H9 (cell line): ENCODE measurements at regions not wholly inside any gene's neighbourhood (a gene's known extent, or its start where the extent isn't known, plus 50 kb on each side); places are given as distances from the start of the nearest gene placed in this dataset.

Experiments used
- DNase-seq: peaks from one replicate; pipeline ENCODE4 v3.0.0-alpha.2; 2017
- H2AFZ ChIP-seq: one replicate; pipeline ENCODE4 v1.6.1; 2013; ENCODE audit warnings: mild to moderate bottlenecking, low read length, control low read depth, moderate library complexity
- H2AK5ac ChIP-seq: 2 replicates; pipeline ENCODE4 v1.6.1; 2013; ENCODE audit warnings: low read length, control low read depth, mixed read lengths; ENCODE audit not compliant: insufficient read length
- H2BK120ac ChIP-seq: one replicate; pipeline ENCODE4 v1.6.1; 2013; ENCODE audit warnings: low read depth, mild to moderate bottlenecking, low read length, control low read depth, inconsistent platforms; ENCODE audit not compliant: poor library complexity, severe bottlenecking
- H2BK12ac ChIP-seq: 2 replicates; pipeline ENCODE4 v1.6.1; 2013; ENCODE audit warnings: low read length, control low read depth, mixed read lengths, low read depth; ENCODE audit not compliant: insufficient read length
- H2BK15ac ChIP-seq: 2 replicates; pipeline ENCODE4 v1.6.1; 2013; ENCODE audit warnings: low read depth, low read length, control low read depth
- H2BK20ac ChIP-seq: one replicate; pipeline ENCODE4 v1.6.1; 2013; ENCODE audit warnings: low read depth, mild to moderate bottlenecking, low read length, control low read depth, inconsistent platforms; ENCODE audit not compliant: poor library complexity, severe bottlenecking
- H2BK5ac ChIP-seq: 2 replicates; pipeline ENCODE4 v1.6.1; 2013; ENCODE audit warnings: low read length, control low read depth, mixed read lengths; ENCODE audit not compliant: insufficient read length
- H3K14ac ChIP-seq: 2 replicates; pipeline ENCODE4 v1.6.1; 2013; ENCODE audit warnings: low read length, control low read depth; ENCODE audit not compliant: insufficient read depth
- H3K18ac ChIP-seq: 2 replicates; pipeline ENCODE4 v1.6.1; 2013; ENCODE audit warnings: low read depth, mild to moderate bottlenecking, mixed read lengths, low read length, control low read depth; ENCODE audit not compliant: insufficient read length
- H3K23ac ChIP-seq: 2 replicates; pipeline ENCODE4 v1.6.1; 2013; ENCODE audit warnings: low read length, control low read depth, mixed read lengths, low read depth; ENCODE audit not compliant: insufficient read length
- H3K23me2 ChIP-seq: 2 replicates; pipeline ENCODE4 v1.6.1; 2013; ENCODE audit warnings: low read depth, mild to moderate bottlenecking, mixed read lengths, low read length, control low read depth; ENCODE audit not compliant: insufficient read length, poor library complexity, severe bottlenecking
- H3K27ac ChIP-seq: 2 replicates; pipeline ENCODE4 v1.5.1; 2013; ENCODE audit warnings: low read length, control low read depth, mixed read lengths, low read depth; ENCODE audit not compliant: insufficient read length
- H3K27me3 ChIP-seq: 2 replicates; pipeline ENCODE4 v1.6.1; 2013; ENCODE audit warnings: low read length, control low read depth, inconsistent platforms; ENCODE audit not compliant: insufficient read depth
- H3K4ac ChIP-seq: 2 replicates; pipeline ENCODE4 v1.6.1; 2013; ENCODE audit warnings: low read depth, mild to moderate bottlenecking, control low read depth, inconsistent platforms, low read length, moderate library complexity
- H3K4me1 ChIP-seq: 2 replicates; pipeline ENCODE4 v1.6.1; 2013; ENCODE audit warnings: low read length, control low read depth, inconsistent platforms; ENCODE audit not compliant: insufficient read depth
- H3K4me2 ChIP-seq: 2 replicates; pipeline ENCODE4 v1.6.1; 2013; ENCODE audit warnings: low read length, control low read depth, mixed read lengths; ENCODE audit not compliant: insufficient read length, insufficient read depth
- H3K56ac ChIP-seq: 2 replicates; pipeline ENCODE4 v1.6.1; 2013; ENCODE audit warnings: low read depth, mild to moderate bottlenecking, mixed read lengths, low read length, control low read depth; ENCODE audit not compliant: insufficient read length
- H3K79me1 ChIP-seq: 2 replicates; pipeline ENCODE4 v1.6.1; 2013; ENCODE audit warnings: low read depth, mild to moderate bottlenecking, moderate library complexity, low read length, control low read depth, inconsistent platforms; ENCODE audit not compliant: insufficient read depth, poor library complexity, severe bottlenecking
- H3K79me2 ChIP-seq: 2 replicates; pipeline ENCODE4 v1.6.1; 2013; ENCODE audit warnings: low read length, control low read depth, inconsistent platforms; ENCODE audit not compliant: insufficient read depth
- H3K9ac ChIP-seq: 2 replicates; pipeline ENCODE4 v1.6.1; 2013; ENCODE audit warnings: low read length, control low read depth, mixed read lengths; ENCODE audit not compliant: insufficient read length; ENCODE audit errors: extremely low read depth
- H3K9me3 ChIP-seq: one replicate; pipeline ENCODE4 v1.6.1; 2013; ENCODE audit warnings: low read depth, low read length, inconsistent platforms; ENCODE audit not compliant: control insufficient read depth
- H3T11ph ChIP-seq: one replicate; pipeline ENCODE4 v1.6.1; 2013; ENCODE audit warnings: mild to moderate bottlenecking, low read length, control low read depth, inconsistent platforms
- H4K20me1 ChIP-seq: one replicate; pipeline ENCODE4 v1.6.1; 2013; ENCODE audit not compliant: control insufficient read depth, insufficient read length, insufficient read depth
- H4K5ac ChIP-seq: 2 replicates; pipeline ENCODE4 v1.6.1; 2013; ENCODE audit warnings: low read depth, mild to moderate bottlenecking, mixed read lengths, low read length, control low read depth; ENCODE audit not compliant: insufficient read length
- H4K8ac ChIP-seq: replicated peaks from 2 replicates; pipeline ENCODE4 v1.6.1; 2013; ENCODE audit warnings: low read length, control low read depth, mixed read lengths, low read depth; ENCODE audit not compliant: insufficient read length
- H4K91ac ChIP-seq: 2 replicates; pipeline ENCODE4 v1.6.1; 2013; ENCODE audit warnings: low read depth, mild to moderate bottlenecking, moderate library complexity, mixed read lengths, low read length, control low read depth; ENCODE audit not compliant: insufficient read length
- H3K27ac Mint-ChIP-seq, 3 experiments: 2 replicates in 2 of 3; 3 replicates in 1 of 3; pipeline ENCODE4 v1.8.0; 2020 to 2021; ENCODE audit warnings: mixed read lengths in 3 of 3, mild to moderate bottlenecking in 1 of 3, moderate library complexity in 1 of 3
- H3K27me3 Mint-ChIP-seq: 2 replicates; pipeline ENCODE4 v1.8.0; 2021; ENCODE audit warnings: low read depth, mild to moderate bottlenecking, moderate library complexity, mixed read lengths
- H3K36me3 Mint-ChIP-seq, 3 experiments: 2 replicates in 2 of 3; 3 replicates in 1 of 3; pipeline ENCODE4 v1.8.0; 2020 to 2021; ENCODE audit warnings: low read depth in 3 of 3, mixed read lengths in 3 of 3; ENCODE audit not compliant: insufficient read depth in 1 of 3
- H3K4me1 Mint-ChIP-seq, 2 experiments: 2 replicates each; pipeline ENCODE4 v1.8.0; 2020; ENCODE audit warnings: mixed read lengths in 2 of 2
- H3K4me3 Mint-ChIP-seq, 2 experiments: 2 replicates in 1 of 2; 3 replicates in 1 of 2; pipeline ENCODE4 v1.8.0; 2020 to 2021; ENCODE audit warnings: mild to moderate bottlenecking in 2 of 2, mixed read lengths in 2 of 2, moderate library complexity in 1 of 2
- H3K9me3 Mint-ChIP-seq, 2 experiments: 2 replicates in 1 of 2; 3 replicates in 1 of 2; pipeline ENCODE4 v1.8.0; 2020; ENCODE audit warnings: mild to moderate bottlenecking in 2 of 2, mixed read lengths in 2 of 2, moderate library complexity in 1 of 2
- CTCF ChIP-seq: fragments of 200-600 bp; sonication (generic); conservative IDR thresholded peaks from 3 replicates; pipeline ENCODE4 v1.8.0; 2021; ENCODE audit warnings: antibody characterized with exemption, mild to moderate bottlenecking
- WGBS: extraction: QIAGEN DNeasy Blood & Tissue Kit; methylation state at CpG from one replicate; pipeline ENCODE4 v1.1.7; 2013; ENCODE audit warnings: missing lambda C conversion rate, low lambda C conversion rate, mixed read lengths; ENCODE audit not compliant: insufficient read length; ENCODE audit errors: extremely low coverage; 5-methylcytosine and 5-hydroxymethylcytosine counted together

- no CpG with 5 or more reads among the region's 2 CpGs for WGBS
- Histone ChIP-seq H3K79me2 (no peaks in the 10 kb centered on the region), H2BK120ac (no peak overlapping the region), H3K56ac (no peak overlapping the region), H3K27me3 (no peaks in the 10 kb centered on the region), H3K23ac (no peak overlapping the region), H4K91ac (no peak overlapping the region), H2BK5ac (no peak overlapping the region), H3K79me1 (no peaks in the 10 kb centered on the region), H3K4me1 (peaks cover 4% of the 10 kb centered on the region; the same call in 1 of the 2 replicates), H3K14ac (no peak overlapping the region), H3K4ac (no peak overlapping the region), H3T11ph (no peak overlapping the region), H3K27ac (no peak overlapping the region), H2BK15ac (no peak overlapping the region), H4K8ac (no peak overlapping the region), H2AK5ac (no peak overlapping the region), H3K4me2 (no peak overlapping the region), H3K18ac (no peak overlapping the region), H4K20me1 (no peaks in the 10 kb centered on the region), H3K9me3 (no peaks in the 10 kb centered on the region), H3K9ac (no peak overlapping the region), H2AFZ (no peak overlapping the region), H2BK12ac (no peak overlapping the region), H4K5ac (no peak overlapping the region), H2BK20ac (no peak overlapping the region), H3K23me2 (no peaks in the 10 kb centered on the region)
- H3K4me1 Mint-ChIP-seq = peaks cover 15 to 19% of the 10 kb centered on the region in 2 experiments
- DNase-seq = no peak
- H3K4me3 Mint-ChIP-seq = no peak overlapping the region
- no peak overlapping the region for H3K27ac Mint-ChIP-seq
- H3K27me3 Mint-ChIP-seq = no peaks in the 10 kb centered on the region
- TF ChIP-seq CTCF = no peak
- H3K36me3 Mint-ChIP-seq = no peaks in the 10 kb centered on the region
- H3K9me3 Mint-ChIP-seq = no peaks in the 10 kb centered on the region
Measured at GRCh38 chr3:170697131-170697530, 111.3 kb upstream of the SLC7A14 start.
